ENCODE measurements at regions not wholly inside any gene's neighbourhood (a gene's known extent, or its start where the extent isn't known, plus 50 kb on each side); places are given as distances from the start of the nearest gene placed in this dataset.

DNA sequence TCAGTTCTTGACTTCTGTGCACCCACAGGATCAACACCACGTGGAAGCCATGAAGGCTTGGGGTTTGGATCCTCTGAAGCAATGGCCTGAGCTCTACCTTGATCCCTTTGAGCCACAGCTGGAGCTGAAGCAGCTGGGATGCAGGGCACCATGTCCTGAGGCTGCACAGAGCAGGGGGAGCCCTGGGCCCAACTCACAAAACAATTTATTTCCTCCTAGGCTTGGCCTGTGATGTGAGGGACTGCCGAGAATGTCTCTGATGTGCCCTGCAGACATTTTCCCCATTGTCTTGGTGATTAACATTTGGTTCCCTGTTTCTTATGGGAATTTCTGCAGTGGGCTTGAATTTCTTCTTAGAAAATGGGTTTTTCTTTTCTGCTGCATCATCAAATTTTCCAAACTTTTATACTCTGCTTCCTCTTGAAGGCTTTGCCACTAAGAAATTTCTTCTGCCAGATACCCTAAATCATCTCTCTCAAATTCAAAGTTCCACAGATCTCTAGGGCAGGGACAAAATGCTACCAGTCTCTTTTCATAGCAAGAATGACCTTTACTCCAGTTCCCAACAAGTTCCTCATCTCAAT lies 288.2 kb downstream of the CCDC59 start:
- TF ChIP-seq, protein P1, sequence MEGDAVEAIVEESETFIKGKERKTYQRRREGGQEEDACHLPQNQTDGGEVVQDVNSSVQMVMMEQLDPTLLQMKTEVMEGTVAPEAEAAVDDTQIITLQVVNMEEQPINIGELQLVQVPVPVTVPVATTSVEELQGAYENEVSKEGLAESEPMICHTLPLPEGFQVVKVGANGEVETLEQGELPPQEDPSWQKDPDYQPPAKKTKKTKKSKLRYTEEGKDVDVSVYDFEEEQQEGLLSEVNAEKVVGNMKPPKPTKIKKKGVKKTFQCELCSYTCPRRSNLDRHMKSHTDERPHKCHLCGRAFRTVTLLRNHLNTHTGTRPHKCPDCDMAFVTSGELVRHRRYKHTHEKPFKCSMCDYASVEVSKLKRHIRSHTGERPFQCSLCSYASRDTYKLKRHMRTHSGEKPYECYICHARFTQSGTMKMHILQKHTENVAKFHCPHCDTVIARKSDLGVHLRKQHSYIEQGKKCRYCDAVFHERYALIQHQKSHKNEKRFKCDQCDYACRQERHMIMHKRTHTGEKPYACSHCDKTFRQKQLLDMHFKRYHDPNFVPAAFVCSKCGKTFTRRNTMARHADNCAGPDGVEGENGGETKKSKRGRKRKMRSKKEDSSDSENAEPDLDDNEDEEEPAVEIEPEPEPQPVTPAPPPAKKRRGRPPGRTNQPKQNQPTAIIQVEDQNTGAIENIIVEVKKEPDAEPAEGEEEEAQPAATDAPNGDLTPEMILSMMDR (IDR thresholded peaks at IDR 0.05; ENCODE audit: insufficient read depth, low read length, severe bottlenecking): no peak
- Histone ChIP-seq H3K4me3 (ENCODE audit: low read depth, low read length) (no peak overlapping the region), H3K36me3 (ENCODE audit: control insufficient read depth, insufficient read depth, low read length) (no peaks in the 10 kb centered on the region), H3K27me3 (ENCODE audit: control insufficient read depth, insufficient read depth, low read length) (no peaks in the 10 kb centered on the region)
- DNase-seq (ENCODE audit: low read depth): no peak
- no peak for FAIRE-seq

DNA sequence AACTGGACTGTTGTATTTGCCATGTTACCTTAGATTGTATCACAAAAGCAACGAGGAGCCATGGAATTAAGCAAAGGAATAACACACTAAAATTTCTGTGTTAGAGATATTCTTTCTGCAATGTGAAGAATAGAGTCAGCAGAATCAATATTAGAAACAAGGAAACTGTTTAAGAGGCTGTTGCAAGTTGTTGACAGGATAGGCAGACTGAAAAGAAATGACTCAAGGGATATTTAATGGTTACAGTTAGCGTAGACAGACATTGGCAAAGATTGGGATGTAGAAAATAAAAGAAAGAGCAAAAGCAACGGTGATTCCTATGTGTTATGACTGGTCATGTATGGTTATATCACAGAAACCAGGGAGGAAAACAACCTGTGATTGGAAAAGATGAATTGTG lies 299.0 kb upstream of the PPFIA2 start:
- peak; percentile 60 for DNase-seq (ENCODE audit: low read depth)
- H3K27me3 ChIP-seq (ENCODE audit: control insufficient read depth, insufficient read depth, low read length): no peaks in the 10 kb centered on the region
- no peak overlapping the region for H3K4me3 ChIP-seq (ENCODE audit: low read depth, low read length)
- no peaks in the 10 kb centered on the region for H3K36me3 ChIP-seq (ENCODE audit: control insufficient read depth, insufficient read depth, low read length)
- TF ChIP-seq, protein P1 (IDR thresholded peaks at IDR 0.05; ENCODE audit: insufficient read depth, low read length, severe bottlenecking): no peak
- no peak for FAIRE-seq

DNA sequence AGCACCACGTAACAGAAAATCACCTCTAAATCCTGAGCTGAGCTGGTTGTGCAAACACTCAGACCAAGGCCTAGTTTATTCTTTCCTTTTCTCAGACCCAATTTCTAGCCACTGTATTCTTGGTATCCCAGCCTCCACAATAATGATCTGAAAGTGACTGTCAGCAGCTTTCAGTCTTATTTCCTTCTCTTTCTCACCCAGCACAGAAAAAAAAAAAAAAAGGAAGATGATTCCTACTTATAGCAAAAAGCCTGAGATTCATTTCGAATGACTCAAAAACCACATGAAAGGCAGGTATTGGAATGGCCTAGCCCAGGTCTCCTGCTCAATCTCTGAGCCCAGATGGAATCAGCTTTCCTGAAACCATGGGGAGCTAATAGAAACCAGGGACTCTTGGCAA lies 298.6 kb upstream of the PPFIA2 start:
- H3K36me3 ChIP-seq (ENCODE audit: control insufficient read depth, insufficient read depth, low read length): no peaks in the 10 kb centered on the region
- FAIRE-seq (no peak), DNase-seq (ENCODE audit: low read depth) (peak; percentile 92)
- H3K4me3 ChIP-seq (ENCODE audit: low read depth, low read length): no peak overlapping the region
- TF ChIP-seq, protein P1 (IDR thresholded peaks at IDR 0.05; ENCODE audit: insufficient read depth, low read length, severe bottlenecking): no peak
- no peaks in the 10 kb centered on the region for H3K27me3 ChIP-seq (ENCODE audit: control insufficient read depth, insufficient read depth, low read length)

DNA sequence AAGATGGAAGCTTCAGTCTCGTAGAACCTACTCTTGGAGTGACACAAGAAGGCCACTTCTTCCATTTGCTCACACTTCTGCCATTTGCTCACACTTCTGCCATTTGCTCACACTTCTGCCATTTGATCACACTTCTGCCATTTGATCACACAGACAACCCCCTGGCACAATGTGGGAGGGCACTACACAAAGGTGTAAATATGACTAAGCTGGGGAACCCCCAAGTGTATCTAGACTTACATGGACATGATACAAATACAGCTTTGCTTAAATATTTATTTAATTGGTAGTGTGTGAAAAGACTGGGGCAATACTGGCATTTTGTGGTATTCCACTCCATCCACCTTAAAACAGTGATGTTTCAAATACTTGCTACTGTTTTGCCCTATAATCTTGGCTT lies 296.2 kb upstream of the PPFIA2 start:
- no peaks in the 10 kb centered on the region for H3K27me3 ChIP-seq (ENCODE audit: control insufficient read depth, insufficient read depth, low read length)
- DNase-seq (ENCODE audit: low read depth) (peak; percentile 7), FAIRE-seq (no peak)
- no peak overlapping the region for H3K4me3 ChIP-seq (ENCODE audit: low read depth, low read length)
- no peaks in the 10 kb centered on the region for H3K36me3 ChIP-seq (ENCODE audit: control insufficient read depth, insufficient read depth, low read length)
- TF ChIP-seq, protein P1 (IDR thresholded peaks at IDR 0.05; ENCODE audit: insufficient read depth, low read length, severe bottlenecking): no peak

DNA sequence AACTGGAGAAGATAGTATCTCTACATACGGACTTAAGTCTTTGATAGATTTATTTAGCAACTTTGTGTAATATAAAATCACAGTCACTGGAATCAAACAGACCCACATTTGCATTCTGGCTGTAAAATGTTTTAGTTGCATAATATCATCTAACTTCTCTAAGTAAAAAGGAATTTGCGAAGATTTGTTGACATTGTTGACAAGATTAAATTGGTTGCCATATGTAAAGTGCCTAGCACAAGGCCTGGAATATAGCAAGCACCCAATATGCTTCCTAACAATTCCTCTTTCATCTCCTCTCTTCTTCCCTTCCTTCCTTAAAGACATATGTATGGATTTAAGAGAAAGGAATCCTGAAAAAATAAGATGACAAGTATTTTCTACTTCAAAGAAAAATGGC lies 295.4 kb upstream of the PPFIA2 start:
- FAIRE-seq: no peak

More for the DNA sequence above, 295.4 kb upstream of the PPFIA2 start:
- TF ChIP-seq, protein P1 (IDR thresholded peaks at IDR 0.05; ENCODE audit: insufficient read depth, low read length, severe bottlenecking): no peak
- DNase-seq (ENCODE audit: low read depth): peak; percentile 34
- Histone ChIP-seq H3K36me3 (ENCODE audit: control insufficient read depth, insufficient read depth, low read length) (no peaks in the 10 kb centered on the region), H3K4me3 (ENCODE audit: low read depth, low read length) (no peak overlapping the region), H3K27me3 (ENCODE audit: control insufficient read depth, insufficient read depth, low read length) (no peaks in the 10 kb centered on the region)
